ENCODE measurements at regions not wholly inside any gene's neighbourhood (a gene's known extent, or its start where the extent isn't known, plus 50 kb on each side); places are given as distances from the start of the nearest gene placed in this dataset.

DNA sequence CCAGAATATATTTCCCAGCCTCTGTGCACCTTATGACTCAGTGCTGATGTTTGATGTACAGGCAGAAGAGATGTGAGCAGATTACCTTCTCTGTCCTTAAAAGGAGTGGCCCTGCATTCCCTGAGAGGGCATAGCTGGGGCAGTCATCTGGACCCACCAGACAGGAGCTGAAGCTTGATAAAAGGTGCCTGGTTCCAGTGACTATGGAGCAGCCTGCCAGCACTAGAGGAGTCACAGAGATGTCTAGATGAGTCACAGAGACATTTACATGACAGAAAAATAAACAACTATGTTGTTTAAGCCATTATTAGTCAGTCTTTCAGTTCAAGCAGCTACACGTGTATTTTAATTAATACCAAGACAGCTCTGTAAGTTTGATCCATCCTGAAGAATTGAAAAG, 237.1 kb upstream of the MOCS1 start:
- Histone ChIP-seq H3K4me2 (ENCODE audit: low read length) (no peak overlapping the region), H3K9me3 (ENCODE audit: control insufficient read depth, insufficient read depth, low read length) (no peaks in the 10 kb centered on the region), H4K20me1 (ENCODE audit: control insufficient read depth, insufficient read depth, low read depth, low read length) (no peaks in the 10 kb centered on the region), H3K27me3 (ENCODE audit: control insufficient read depth, low read length) (no peaks in the 10 kb centered on the region), H3K27ac (ENCODE audit: low read depth, low read length) (no peak overlapping the region), H3K4me1 (ENCODE audit: control insufficient read depth, low read length) (no peaks in the 10 kb centered on the region), H3K9me2 (replicated peaks; ENCODE audit: control insufficient read depth, low read length) (no peaks in the 10 kb centered on the region), H3K4me3 (ENCODE audit: low read length) (no peak overlapping the region), H3F3A (ENCODE audit: control insufficient read depth, insufficient read depth) (no peaks in the 10 kb centered on the region), H3K36me3 (ENCODE audit: control insufficient read depth, low read length) (no peaks in the 10 kb centered on the region), H3K79me2 (ENCODE audit: control insufficient read depth, low read length) (no peaks in the 10 kb centered on the region)
- TF ChIP-seq, protein P1, sequence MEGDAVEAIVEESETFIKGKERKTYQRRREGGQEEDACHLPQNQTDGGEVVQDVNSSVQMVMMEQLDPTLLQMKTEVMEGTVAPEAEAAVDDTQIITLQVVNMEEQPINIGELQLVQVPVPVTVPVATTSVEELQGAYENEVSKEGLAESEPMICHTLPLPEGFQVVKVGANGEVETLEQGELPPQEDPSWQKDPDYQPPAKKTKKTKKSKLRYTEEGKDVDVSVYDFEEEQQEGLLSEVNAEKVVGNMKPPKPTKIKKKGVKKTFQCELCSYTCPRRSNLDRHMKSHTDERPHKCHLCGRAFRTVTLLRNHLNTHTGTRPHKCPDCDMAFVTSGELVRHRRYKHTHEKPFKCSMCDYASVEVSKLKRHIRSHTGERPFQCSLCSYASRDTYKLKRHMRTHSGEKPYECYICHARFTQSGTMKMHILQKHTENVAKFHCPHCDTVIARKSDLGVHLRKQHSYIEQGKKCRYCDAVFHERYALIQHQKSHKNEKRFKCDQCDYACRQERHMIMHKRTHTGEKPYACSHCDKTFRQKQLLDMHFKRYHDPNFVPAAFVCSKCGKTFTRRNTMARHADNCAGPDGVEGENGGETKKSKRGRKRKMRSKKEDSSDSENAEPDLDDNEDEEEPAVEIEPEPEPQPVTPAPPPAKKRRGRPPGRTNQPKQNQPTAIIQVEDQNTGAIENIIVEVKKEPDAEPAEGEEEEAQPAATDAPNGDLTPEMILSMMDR (IDR thresholded peaks at IDR 0.05; ENCODE audit: low read depth, low read length, poor library complexity, severe bottlenecking) = no peak
- no peak for TF ChIP-seq EZH2phosphoT487 (IDR thresholded peaks at IDR 0.05; ENCODE audit: borderline replicate concordance, low read length)

DNA sequence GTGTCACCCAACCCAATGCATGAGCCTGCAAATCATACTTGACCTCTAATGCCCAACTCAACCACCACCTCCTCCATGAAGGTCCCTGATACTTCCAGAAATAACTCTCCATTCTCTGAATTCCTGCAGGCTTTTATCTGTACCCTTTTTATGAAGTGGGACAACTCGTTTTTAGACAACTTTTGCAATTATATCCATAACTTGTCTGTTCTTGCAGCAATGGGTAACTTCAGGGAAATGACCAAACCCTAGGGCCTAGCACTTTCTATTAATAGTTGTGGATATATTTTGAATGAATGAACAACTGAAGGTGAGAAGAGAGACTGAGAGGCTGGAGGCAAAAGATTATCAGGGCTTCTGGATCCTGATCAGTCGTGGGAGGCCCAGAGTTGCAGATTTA, 236.6 kb upstream of the MOCS1 start:
- Histone ChIP-seq H3K4me2 (ENCODE audit: low read length) (no peak overlapping the region), H3K27me3 (ENCODE audit: control insufficient read depth, low read length) (no peaks in the 10 kb centered on the region), H3F3A (ENCODE audit: control insufficient read depth, insufficient read depth) (no peaks in the 10 kb centered on the region), H4K20me1 (ENCODE audit: control insufficient read depth, insufficient read depth, low read depth, low read length) (no peaks in the 10 kb centered on the region), H3K36me3 (ENCODE audit: control insufficient read depth, low read length) (no peaks in the 10 kb centered on the region), H3K4me1 (ENCODE audit: control insufficient read depth, low read length) (no peaks in the 10 kb centered on the region), H3K27ac (ENCODE audit: low read depth, low read length) (no peak overlapping the region), H3K4me3 (ENCODE audit: low read length) (no peak overlapping the region), H3K9me2 (replicated peaks; ENCODE audit: control insufficient read depth, low read length) (no peaks in the 10 kb centered on the region), H3K9me3 (ENCODE audit: control insufficient read depth, insufficient read depth, low read length) (no peaks in the 10 kb centered on the region), H3K79me2 (ENCODE audit: control insufficient read depth, low read length) (no peaks in the 10 kb centered on the region)
- TF ChIP-seq, protein P1 (IDR thresholded peaks at IDR 0.05; ENCODE audit: low read depth, low read length, poor library complexity, severe bottlenecking) = no peak
- TF ChIP-seq EZH2phosphoT487 (IDR thresholded peaks at IDR 0.05; ENCODE audit: borderline replicate concordance, low read length) = no peak

DNA sequence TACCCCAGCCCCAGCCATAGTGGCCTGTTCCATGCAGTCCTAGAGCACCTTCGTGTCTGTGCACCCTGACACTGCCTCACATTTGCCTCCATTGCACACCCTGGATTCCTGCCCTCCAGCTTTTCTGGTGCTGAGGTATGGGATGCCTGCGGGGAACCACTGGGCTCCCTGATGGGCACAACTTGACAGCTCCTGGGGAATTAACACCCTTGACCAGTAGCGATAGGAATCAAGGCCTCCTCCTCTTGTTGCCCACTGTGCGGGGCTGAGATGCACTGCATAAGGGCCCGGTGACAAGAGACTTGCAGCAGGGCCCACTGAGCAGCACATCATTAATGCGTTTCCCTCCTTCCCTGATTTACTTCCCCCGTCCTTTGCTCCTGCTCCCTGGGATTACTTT, 235.6 kb upstream of the MOCS1 start:
- no peak overlapping the region for H3K4me3 ChIP-seq (ENCODE audit: low read length)
- H3K79me2 ChIP-seq (ENCODE audit: control insufficient read depth, low read length) = no peaks in the 10 kb centered on the region
- no peaks in the 10 kb centered on the region for H4K20me1 ChIP-seq (ENCODE audit: control insufficient read depth, insufficient read depth, low read depth, low read length)
- TF ChIP-seq EZH2phosphoT487 (IDR thresholded peaks at IDR 0.05; ENCODE audit: borderline replicate concordance, low read length) = no peak
- TF ChIP-seq, protein P1 (IDR thresholded peaks at IDR 0.05; ENCODE audit: low read depth, low read length, poor library complexity, severe bottlenecking) = no peak
- H3K9me2 ChIP-seq (replicated peaks; ENCODE audit: control insufficient read depth, low read length) = no peaks in the 10 kb centered on the region
- H3K36me3 ChIP-seq (ENCODE audit: control insufficient read depth, low read length) = no peaks in the 10 kb centered on the region
- no peaks in the 10 kb centered on the region for H3K4me1 ChIP-seq (ENCODE audit: control insufficient read depth, low read length)
- no peaks in the 10 kb centered on the region for H3K27me3 ChIP-seq (ENCODE audit: control insufficient read depth, low read length)
- no peaks in the 10 kb centered on the region for H3F3A ChIP-seq (ENCODE audit: control insufficient read depth, insufficient read depth)
- H3K27ac ChIP-seq (ENCODE audit: low read depth, low read length) = no peak overlapping the region
- no peak overlapping the region for H3K4me2 ChIP-seq (ENCODE audit: low read length)
- no peaks in the 10 kb centered on the region for H3K9me3 ChIP-seq (ENCODE audit: control insufficient read depth, insufficient read depth, low read length)

DNA sequence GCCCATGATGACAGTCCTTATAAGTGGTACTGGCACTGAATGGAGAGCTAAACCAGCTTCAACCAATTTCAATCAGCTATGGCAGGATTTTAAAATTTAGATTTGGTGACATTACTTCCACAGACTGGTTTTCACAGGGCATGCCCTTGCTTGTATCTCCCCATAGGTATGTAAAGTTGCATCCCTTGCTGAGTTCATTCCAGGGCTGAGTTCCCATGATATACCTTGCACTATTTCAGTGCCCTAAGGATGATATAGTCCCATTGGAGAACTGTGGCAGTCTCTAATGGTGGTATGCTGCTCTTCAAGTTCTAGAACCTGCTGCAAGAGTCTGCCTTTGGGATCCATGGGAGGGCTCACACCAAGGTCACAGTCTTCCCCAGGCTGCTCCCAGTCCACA, 232.7 kb upstream of the MOCS1 start:
- no peak overlapping the region for H3K4me2 ChIP-seq (ENCODE audit: low read length)
- H3K27me3 ChIP-seq (ENCODE audit: control insufficient read depth, low read length) = no peaks in the 10 kb centered on the region
- H3K27ac ChIP-seq (ENCODE audit: low read depth, low read length) = no peak overlapping the region
- H3F3A ChIP-seq (ENCODE audit: control insufficient read depth, insufficient read depth) = no peaks in the 10 kb centered on the region
- no peaks in the 10 kb centered on the region for H4K20me1 ChIP-seq (ENCODE audit: control insufficient read depth, insufficient read depth, low read depth, low read length)
- H3K36me3 ChIP-seq (ENCODE audit: control insufficient read depth, low read length) = no peaks in the 10 kb centered on the region
- H3K9me3 ChIP-seq (ENCODE audit: control insufficient read depth, insufficient read depth, low read length) = no peaks in the 10 kb centered on the region
- H3K4me1 ChIP-seq (ENCODE audit: control insufficient read depth, low read length) = no peaks in the 10 kb centered on the region
- H3K9me2 ChIP-seq (replicated peaks; ENCODE audit: control insufficient read depth, low read length) = no peaks in the 10 kb centered on the region
- no peaks in the 10 kb centered on the region for H3K79me2 ChIP-seq (ENCODE audit: control insufficient read depth, low read length)
- TF ChIP-seq EZH2phosphoT487 (IDR thresholded peaks at IDR 0.05; ENCODE audit: borderline replicate concordance, low read length) = no peak
- TF ChIP-seq, protein P1 (IDR thresholded peaks at IDR 0.05; ENCODE audit: low read depth, low read length, poor library complexity, severe bottlenecking) = no peak
- no peak overlapping the region for H3K4me3 ChIP-seq (ENCODE audit: low read length)
